Mesendoderm (in vitro differentiated cells): ENCODE measurements at regions not wholly inside any gene's neighbourhood (a gene's known extent, or its start where the extent isn't known, plus 50 kb on each side); places are given as distances from the start of the nearest gene placed in this dataset.

Source experiments
- DNase-seq: peaks from one replicate; pipeline ENCODE4 v3.0.0; 2013
- H2AK5ac ChIP-seq: 2 replicates; pipeline ENCODE4 v1.6.1; 2013; ENCODE audit warnings: low read length, inconsistent platforms
- H2BK120ac ChIP-seq: 2 replicates; pipeline ENCODE4 v1.6.1; 2013; ENCODE audit warnings: low read depth, mild to moderate bottlenecking, low read length, moderate library complexity, mixed read lengths
- H2BK15ac ChIP-seq: replicated peaks from 2 replicates; pipeline ENCODE4 v1.6.1; 2013; ENCODE audit warnings: low read depth, mild to moderate bottlenecking, moderate library complexity
- H2BK5ac ChIP-seq: 2 replicates; pipeline ENCODE4 v1.6.1; 2013; ENCODE audit warnings: low read length, inconsistent platforms
- H3K18ac ChIP-seq: 2 replicates; pipeline ENCODE4 v1.6.1; 2013; ENCODE audit warnings: mild to moderate bottlenecking, low read length, mixed read lengths
- H3K23ac ChIP-seq: one replicate; pipeline ENCODE4 v1.6.1; 2013; ENCODE audit warnings: low read length
- H3K27ac ChIP-seq: 2 replicates; pipeline ENCODE4 v1.5.1; 2013; ENCODE audit warnings: low read depth, mild to moderate bottlenecking, inconsistent platforms, low read length, moderate library complexity
- H3K27me3 ChIP-seq: 2 replicates; pipeline ENCODE4 v1.6.1; 2013; ENCODE audit warnings: low read length, control low read depth, mild to moderate bottlenecking, inconsistent platforms; ENCODE audit not compliant: insufficient read depth, poor library complexity
- H3K36me3 ChIP-seq: 2 replicates; pipeline ENCODE4 v1.6.1; 2013; ENCODE audit warnings: low read length, inconsistent platforms; ENCODE audit not compliant: control insufficient read depth, insufficient read depth
- H3K4ac ChIP-seq: one replicate; pipeline ENCODE4 v1.6.1; 2013; ENCODE audit warnings: low read depth, mild to moderate bottlenecking, low read length, moderate library complexity
- H3K4me1 ChIP-seq: 2 replicates; pipeline ENCODE4 v1.6.1; 2013; ENCODE audit warnings: low read depth, low read length, inconsistent platforms; ENCODE audit not compliant: control insufficient read depth
- H3K4me2 ChIP-seq: 2 replicates; pipeline ENCODE4 v1.6.1; 2013; ENCODE audit warnings: low read length
- H3K4me3 ChIP-seq: 2 replicates; pipeline ENCODE4 v1.5.1; 2013; ENCODE audit warnings: mild to moderate bottlenecking, low read length
- H3K56ac ChIP-seq: one replicate; pipeline ENCODE4 v1.6.1; 2013; ENCODE audit warnings: low read length
- H3K79me1 ChIP-seq: 2 replicates; pipeline ENCODE4 v1.6.1; 2013; ENCODE audit warnings: low read length, inconsistent platforms
- H3K79me2 ChIP-seq: 2 replicates; pipeline ENCODE4 v1.6.1; 2013; ENCODE audit warnings: mild to moderate bottlenecking, low read length; ENCODE audit not compliant: control insufficient read depth, insufficient read depth
- H3K9ac ChIP-seq: 2 replicates; pipeline ENCODE4 v1.6.1; 2013; ENCODE audit warnings: low read length, inconsistent platforms
- H4K5ac ChIP-seq: one replicate; pipeline ENCODE4 v1.6.1; 2013; ENCODE audit warnings: low read length
- H4K8ac ChIP-seq: one replicate; pipeline ENCODE4 v1.6.1; 2013; ENCODE audit warnings: low read depth, mild to moderate bottlenecking, control low read depth, low read length, moderate library complexity
- WGBS: extraction: QIAGEN DNeasy Blood & Tissue Kit; methylation state at CpG from one replicate; pipeline ENCODE4 v1.1.7; 2013; ENCODE audit warnings: low lambda C conversion rate, missing lambda C conversion rate; ENCODE audit not compliant: insufficient coverage; ENCODE audit errors: extremely low coverage; 5-methylcytosine and 5-hydroxymethylcytosine counted together

DNA sequence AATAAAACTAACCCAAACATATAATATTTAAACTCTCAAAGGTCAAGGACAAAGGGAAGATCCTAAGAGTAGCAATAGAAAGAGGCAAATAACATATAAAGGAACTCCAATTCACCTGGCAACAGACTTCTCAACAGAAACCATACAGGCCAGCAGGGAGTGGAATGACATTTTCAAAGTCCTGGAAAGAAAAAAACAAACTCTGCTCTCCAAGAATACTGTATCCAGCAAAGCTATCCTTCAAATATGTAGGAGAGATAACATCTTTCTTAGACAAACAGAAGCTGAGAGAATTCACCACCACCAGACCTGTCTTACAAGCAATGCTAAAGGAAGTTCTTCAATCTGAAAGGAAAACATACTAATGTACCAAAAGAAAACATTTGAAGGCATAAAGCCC lies 51.5 kb upstream of the TMEM158 start:
- H2BK15ac ChIP-seq = no peak overlapping the region
- H3K36me3 ChIP-seq = no peaks in the 10 kb centered on the region
- no peak overlapping the region for H2BK120ac ChIP-seq
- DNase-seq = peak; percentile 10
- H2BK5ac ChIP-seq = no peak overlapping the region
- no peak overlapping the region for H4K8ac ChIP-seq
- H3K4ac ChIP-seq = no peak overlapping the region
- no peak overlapping the region for H3K9ac ChIP-seq
- H2AK5ac ChIP-seq = no peak overlapping the region
- no peak overlapping the region for H3K4me3 ChIP-seq
- H3K23ac ChIP-seq = no peak overlapping the region
- no peak overlapping the region for H3K56ac ChIP-seq
- no peaks in the 10 kb centered on the region for H3K27me3 ChIP-seq
- no peaks in the 10 kb centered on the region for H3K79me2 ChIP-seq
- H3K4me1 ChIP-seq = peaks cover 6% of the 10 kb centered on the region
- no peak overlapping the region for H3K18ac ChIP-seq
- H3K79me1 ChIP-seq = no peaks in the 10 kb centered on the region
- H3K4me2 ChIP-seq = no peak overlapping the region
- H4K5ac ChIP-seq = no peak overlapping the region
- no peak overlapping the region for H3K27ac ChIP-seq

DNA sequence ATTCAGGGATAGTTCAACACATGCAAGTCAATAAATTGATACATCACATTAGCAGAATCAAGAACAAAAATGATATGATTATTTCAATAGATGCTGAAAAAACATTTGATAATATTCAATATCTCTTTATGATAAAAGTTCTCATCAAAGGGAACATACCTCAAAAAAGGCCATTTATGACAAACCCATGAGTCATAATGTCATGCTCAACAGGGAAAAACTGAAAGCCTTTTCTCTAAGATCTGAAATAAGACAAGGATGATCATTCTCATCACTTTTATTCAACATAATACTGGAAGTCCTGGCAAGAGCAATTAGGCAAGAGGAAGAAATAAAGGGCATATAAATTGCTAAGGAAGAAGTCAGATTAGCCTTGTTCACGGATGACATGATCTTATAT lies 54.1 kb upstream of the TMEM158 start:
- Histone ChIP-seq H3K18ac (no peak overlapping the region), H3K23ac (no peak overlapping the region), H3K79me2 (no peaks in the 10 kb centered on the region), H2BK120ac (no peak overlapping the region), H3K56ac (no peak overlapping the region), H2BK5ac (no peak overlapping the region), H2BK15ac (no peak overlapping the region), H3K27me3 (no peaks in the 10 kb centered on the region), H3K27ac (no peak overlapping the region), H4K8ac (no peak overlapping the region), H3K79me1 (no peaks in the 10 kb centered on the region), H3K9ac (no peak overlapping the region), H3K4ac (no peak overlapping the region), H2AK5ac (no peak overlapping the region), H3K4me3 (no peak overlapping the region), H3K36me3 (no peaks in the 10 kb centered on the region), H3K4me1 (no peaks in the 10 kb centered on the region), H4K5ac (no peak overlapping the region), H3K4me2 (no peak overlapping the region)
- DNase-seq = no peak
- no CpG with 5 or more reads among the region's 1 CpG for WGBS

DNA sequence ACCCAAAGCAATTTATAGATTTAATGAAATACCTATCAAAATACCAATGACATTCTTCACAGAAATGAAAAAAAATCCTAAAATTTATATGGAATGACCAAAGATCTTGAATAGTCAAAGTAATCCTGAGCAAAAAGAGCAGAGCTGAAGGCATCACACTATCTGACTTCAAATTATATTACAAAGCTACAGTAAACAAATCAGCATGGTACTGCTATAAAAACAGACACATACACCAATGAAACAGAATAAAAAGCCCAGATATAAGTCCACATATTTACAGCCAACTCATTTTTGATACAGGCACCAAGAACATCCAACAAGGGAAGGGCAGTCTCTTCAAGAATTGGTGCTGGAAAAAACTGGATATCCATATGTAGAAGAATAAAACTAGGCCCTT lies 54.9 kb upstream of the TMEM158 start:
- Histone ChIP-seq H3K4me3 (no peak overlapping the region), H3K9ac (no peak overlapping the region), H3K36me3 (no peaks in the 10 kb centered on the region), H2BK5ac (no peak overlapping the region), H3K56ac (no peak overlapping the region), H2AK5ac (no peak overlapping the region), H2BK15ac (no peak overlapping the region), H3K79me1 (no peaks in the 10 kb centered on the region), H2BK120ac (no peak overlapping the region), H3K18ac (no peak overlapping the region), H3K4ac (no peak overlapping the region), H4K5ac (no peak overlapping the region), H3K27me3 (no peaks in the 10 kb centered on the region), H4K8ac (no peak overlapping the region), H3K23ac (no peak overlapping the region), H3K4me1 (no peaks in the 10 kb centered on the region), H3K4me2 (no peak overlapping the region), H3K27ac (no peak overlapping the region), H3K79me2 (no peaks in the 10 kb centered on the region)
- no peak for DNase-seq

- H2BK120ac ChIP-seq = no peak overlapping the region
- H2BK15ac ChIP-seq = no peak overlapping the region
- H3K79me1 ChIP-seq = no peaks in the 10 kb centered on the region
- H3K9ac ChIP-seq = no peak overlapping the region
- H3K27ac ChIP-seq = no peak overlapping the region
- H3K36me3 ChIP-seq = no peaks in the 10 kb centered on the region
- no peak overlapping the region for H2BK5ac ChIP-seq
- no peaks in the 10 kb centered on the region for H3K79me2 ChIP-seq
- H2AK5ac ChIP-seq = no peak overlapping the region
- H3K4me3 ChIP-seq = no peak overlapping the region
- no peak overlapping the region for H4K5ac ChIP-seq
- H3K23ac ChIP-seq = no peak overlapping the region
- no peak overlapping the region for H3K18ac ChIP-seq
- no peak overlapping the region for H3K4ac ChIP-seq
- no peak overlapping the region for H4K8ac ChIP-seq
- H3K4me1 ChIP-seq = no peaks in the 10 kb centered on the region
- no peak overlapping the region for H3K56ac ChIP-seq
- no peak for DNase-seq
- WGBS = no CpG with 5 or more reads among the region's 2 CpGs
- H3K27me3 ChIP-seq = no peaks in the 10 kb centered on the region
- no peak overlapping the region for H3K4me2 ChIP-seq
These were observed 57.4 kb upstream of the TMEM158 start for GRCh38 chr3:45283471-45283870.

DNA sequence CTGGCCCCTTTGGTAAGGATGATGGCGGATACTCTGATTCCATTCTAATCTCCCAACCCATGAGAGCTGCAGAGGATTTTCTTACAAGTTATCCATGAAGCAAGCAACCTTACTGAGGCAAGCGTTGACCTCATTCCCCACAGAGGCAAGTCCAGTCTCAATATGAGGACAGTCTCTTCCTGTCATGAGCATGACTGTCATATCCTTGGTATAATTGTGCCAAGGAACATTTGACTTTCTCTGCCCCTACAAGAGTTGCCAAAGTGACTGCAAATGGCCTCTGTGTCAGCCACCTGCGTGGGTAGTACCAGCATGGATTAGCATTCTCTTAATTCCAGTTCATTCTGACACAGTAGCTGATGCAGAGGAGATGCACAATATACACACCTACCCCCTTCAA lies 71.2 kb upstream of the TMEM158 start:
- Histone ChIP-seq H2BK15ac (no peak overlapping the region), H3K4me2 (no peak overlapping the region), H3K4me1 (no peaks in the 10 kb centered on the region), H3K18ac (no peak overlapping the region), H4K8ac (no peak overlapping the region), H3K79me2 (no peaks in the 10 kb centered on the region), H3K27ac (no peak overlapping the region), H4K5ac (no peak overlapping the region), H3K4ac (no peak overlapping the region), H3K27me3 (no peaks in the 10 kb centered on the region), H3K9ac (no peak overlapping the region), H3K4me3 (no peak overlapping the region), H2BK5ac (no peak overlapping the region), H2AK5ac (no peak overlapping the region), H3K56ac (no peak overlapping the region), H3K36me3 (no peaks in the 10 kb centered on the region), H2BK120ac (no peak overlapping the region), H3K79me1 (no peaks in the 10 kb centered on the region), H3K23ac (no peak overlapping the region)
- no CpG with 5 or more reads among the region's 3 CpGs for WGBS
- no peak for DNase-seq

GRCh38 chr3:45302470-45302869 lies 76.4 kb upstream of the TMEM158 start:
- no CpG with 5 or more reads among the region's 1 CpG for WGBS
- Histone ChIP-seq H2AK5ac (no peak overlapping the region), H4K5ac (no peak overlapping the region), H3K18ac (no peak overlapping the region), H3K4me2 (no peak overlapping the region), H2BK5ac (no peak overlapping the region), H3K23ac (no peak overlapping the region), H3K36me3 (no peaks in the 10 kb centered on the region), H3K79me2 (no peaks in the 10 kb centered on the region), H2BK15ac (no peak overlapping the region), H3K79me1 (no peaks in the 10 kb centered on the region), H3K9ac (no peak overlapping the region), H3K27me3 (no peaks in the 10 kb centered on the region), H3K4ac (no peak overlapping the region), H2BK120ac (no peak overlapping the region), H3K56ac (no peak overlapping the region), H3K27ac (no peak overlapping the region), H3K4me1 (no peaks in the 10 kb centered on the region), H3K4me3 (no peak overlapping the region), H4K8ac (no peak overlapping the region)
- DNase-seq = no peak
